ENCODE measurements at regions not wholly inside any gene's neighbourhood (a gene's known extent, or its start where the extent isn't known, plus 50 kb on each side); places are given as distances from the start of the nearest gene placed in this dataset.

GRCh38 chr2:15720561-15721307 is 129.1 kb downstream of the DDX1 start:
- no peak for DNase-seq

GRCh38 chr2:15721411-15722067 is 129.9 kb downstream of the DDX1 start:
- DNase-seq: no peak

GRCh38 chr2:15722980-15723379 is 131.3 kb downstream of the DDX1 start:
- no peak for DNase-seq

GRCh38 chr2:15724235-15724634 is 132.6 kb downstream of the DDX1 start:
- no peak for DNase-seq

- no peak for DNase-seq
These were observed 133.6 kb downstream of the DDX1 start for GRCh38 chr2:15725101-15725781.

GRCh38 chr2:15725782-15726112 is 134.1 kb downstream of the DDX1 start:
- DNase-seq: no peak

GRCh38 chr2:15726321-15727057 is 134.8 kb downstream of the DDX1 start:
- DNase-seq: no peak

- DNase-seq: no peak
These were observed 136.0 kb downstream of the DDX1 start for GRCh38 chr2:15727396-15728244.

GRCh38 chr2:15728245-15728938 is 136.7 kb downstream of the DDX1 start:
- DNase-seq: no peak

- DNase-seq: no peak
These were observed 137.3 kb downstream of the DDX1 start for GRCh38 chr2:15729001-15729400.

GRCh38 chr2:15729709-15730544 is 138.3 kb downstream of the DDX1 start:
- peak; percentile 83 for DNase-seq

GRCh38 chr2:15730545-15731212 is 139.0 kb downstream of the DDX1 start:
- DNase-seq: no peak

- DNase-seq: no peak
These were observed 139.7 kb downstream of the DDX1 start for GRCh38 chr2:15731213-15731888.

- DNase-seq: no peak
These were observed 140.2 kb downstream of the DDX1 start for GRCh38 chr2:15731889-15732271.

GRCh38 chr2:15732341-15733077 is 140.8 kb downstream of the DDX1 start:
- no peak for DNase-seq

GRCh38 chr2:15733867-15734673 is 142.4 kb downstream of the DDX1 start:
- no peak for DNase-seq

GRCh38 chr2:15734674-15735483 is 143.2 kb downstream of the DDX1 start:
- DNase-seq: no peak
